Urothelium cell line (cell line): ENCODE measurements at regions not wholly inside any gene's neighbourhood (a gene's known extent, or its start where the extent isn't known, plus 50 kb on each side); places are given as distances from the start of the nearest gene placed in this dataset.

Source experiments
- DNase-seq: peaks from one replicate; pipeline ENCODE4 v3.0.0; 2011; ENCODE audit warnings: low spot score, mixed read lengths
- FAIRE-seq: peaks from 2 replicates; lab custom pipeline; 2011; peaks lifted over from hg19 to GRCh38; lab: Jason Lieb, UNC

DNA sequence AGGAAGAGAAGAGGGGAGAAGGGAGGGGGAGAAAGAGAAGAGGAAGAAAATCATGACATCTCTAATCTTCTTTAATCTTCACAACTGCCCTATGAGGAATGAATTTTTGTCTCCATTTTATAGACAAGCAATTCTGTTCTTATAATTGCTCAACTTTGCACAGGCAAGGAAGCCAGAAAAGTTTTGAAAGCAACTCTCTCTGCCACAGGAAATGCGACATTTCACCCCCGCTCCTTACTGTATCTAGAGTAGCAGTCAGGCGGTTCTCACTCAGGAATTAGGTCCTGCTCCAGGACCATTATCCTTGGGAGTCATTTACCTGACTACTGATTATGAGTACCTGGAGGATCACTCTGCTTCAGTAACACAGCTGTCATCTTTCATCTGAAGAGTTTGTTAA is 69.2 kb upstream of the FAM9A start:
- DNase-seq (no peak), FAIRE-seq (no peak)

DNA sequence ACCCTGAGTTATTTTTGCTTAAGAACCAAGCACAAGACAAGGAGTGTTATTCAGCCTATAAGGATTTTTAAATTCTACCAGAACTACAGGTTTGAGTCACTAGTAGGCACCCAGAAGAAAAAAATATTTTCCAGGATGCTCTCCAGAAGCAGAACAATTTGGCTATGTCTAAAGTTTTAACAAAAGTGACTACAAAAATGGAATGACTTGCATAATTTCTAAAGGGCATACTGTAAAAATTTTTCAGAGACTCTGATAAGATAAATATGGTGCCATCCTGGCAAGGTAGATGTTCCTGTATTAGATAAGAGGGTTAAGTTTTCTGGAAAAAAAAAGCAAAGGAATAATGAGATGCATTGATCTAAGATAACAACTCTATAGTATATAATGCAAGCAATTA is 68.6 kb upstream of the FAM9A start:
- DNase-seq (no peak), FAIRE-seq (no peak)

DNA sequence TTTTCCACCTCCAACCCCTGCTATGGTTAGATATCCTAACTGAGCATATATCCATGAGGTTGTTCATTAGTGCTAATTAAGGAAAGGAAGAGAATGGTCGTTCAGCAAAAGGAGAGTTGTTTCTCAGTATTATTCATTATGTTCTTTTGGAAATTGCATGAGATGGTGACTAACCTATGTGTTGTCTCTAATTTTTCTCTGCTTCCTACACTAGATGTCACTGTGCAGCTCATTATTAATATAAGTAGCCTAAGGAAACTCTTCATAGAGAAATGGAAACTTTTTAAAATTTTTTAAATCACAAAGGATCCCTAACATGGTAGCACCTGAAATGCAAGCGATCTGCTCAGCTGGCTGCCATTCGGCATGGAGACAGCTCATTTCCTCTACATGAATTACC is 67.7 kb upstream of the FAM9A start:
- FAIRE-seq, result no peak
- DNase-seq, result no peak

DNA sequence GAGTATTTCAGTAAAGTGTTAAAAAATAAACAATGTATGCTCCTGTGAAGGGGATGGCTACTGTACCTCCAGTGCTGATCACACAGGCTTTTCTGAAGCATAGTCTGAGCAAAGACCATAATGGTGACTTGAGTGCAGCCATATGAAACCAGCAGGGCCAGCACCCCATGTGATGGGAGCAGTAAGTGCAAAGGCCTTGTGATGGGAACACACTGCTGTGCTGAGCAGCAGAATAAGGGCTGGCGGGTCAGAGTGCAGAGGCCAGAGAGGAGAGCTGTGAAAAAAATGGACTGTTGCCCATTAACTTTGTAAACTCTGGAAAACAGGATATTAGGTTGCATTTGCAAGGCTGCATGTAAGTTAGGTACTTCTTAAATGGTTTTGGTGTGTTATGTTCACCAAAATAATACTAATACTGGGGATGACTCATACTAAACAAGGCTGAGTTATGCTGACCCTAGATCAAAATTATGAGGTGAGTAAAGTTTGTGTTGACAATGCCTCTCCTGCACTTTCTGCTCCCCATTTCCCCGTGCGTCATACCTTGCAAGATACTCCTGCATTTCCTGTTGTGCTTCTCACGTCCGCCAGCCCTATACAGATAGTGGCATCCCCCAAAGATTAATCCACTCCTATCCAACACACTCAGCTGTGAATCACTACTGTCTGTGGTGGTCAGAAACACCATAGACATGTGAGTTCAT is 67.0 kb upstream of the FAM9A start:
- DNase-seq (no peak), FAIRE-seq (no peak)

DNA sequence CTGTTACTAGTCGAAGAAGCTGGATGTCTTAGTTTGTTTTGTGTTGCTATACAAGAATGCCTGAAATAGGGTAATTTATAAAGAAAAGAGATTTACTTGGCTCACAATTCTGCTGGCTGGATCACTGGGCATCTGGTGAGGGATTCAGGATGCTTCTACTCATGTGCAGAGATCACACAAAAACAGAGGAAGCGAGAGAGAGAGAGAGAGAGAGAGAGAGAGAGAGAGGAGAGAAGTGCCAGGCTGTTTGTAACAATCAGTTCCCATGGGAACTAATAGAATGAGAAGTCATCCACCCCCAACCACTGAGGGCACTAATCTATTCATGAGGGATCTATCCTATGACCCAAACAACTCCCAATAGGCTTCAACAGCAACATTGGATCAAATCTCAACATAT is 66.2 kb upstream of the FAM9A start:
- no peak for FAIRE-seq
- DNase-seq, result no peak

DNA sequence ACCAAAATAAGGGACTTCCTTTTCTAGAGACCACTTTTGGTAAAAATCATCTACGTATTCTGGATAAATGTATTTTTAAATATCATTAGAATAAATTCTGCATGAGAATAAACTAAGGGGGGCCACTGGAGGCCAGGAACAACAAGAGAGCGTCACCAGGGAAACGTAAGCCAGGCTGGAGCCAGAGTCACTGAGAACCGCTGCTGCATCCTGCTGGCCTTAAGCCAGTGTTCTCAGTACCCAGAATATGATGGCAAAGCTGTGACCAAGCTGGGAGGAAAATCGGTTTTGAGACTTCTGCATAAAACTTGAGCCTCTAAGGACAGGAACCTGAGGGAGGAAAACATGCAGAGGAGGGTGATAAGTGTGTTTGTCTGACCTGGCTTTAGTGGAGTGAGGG is 63.0 kb upstream of the FAM9A start:
- FAIRE-seq (no peak), DNase-seq (no peak)

DNA sequence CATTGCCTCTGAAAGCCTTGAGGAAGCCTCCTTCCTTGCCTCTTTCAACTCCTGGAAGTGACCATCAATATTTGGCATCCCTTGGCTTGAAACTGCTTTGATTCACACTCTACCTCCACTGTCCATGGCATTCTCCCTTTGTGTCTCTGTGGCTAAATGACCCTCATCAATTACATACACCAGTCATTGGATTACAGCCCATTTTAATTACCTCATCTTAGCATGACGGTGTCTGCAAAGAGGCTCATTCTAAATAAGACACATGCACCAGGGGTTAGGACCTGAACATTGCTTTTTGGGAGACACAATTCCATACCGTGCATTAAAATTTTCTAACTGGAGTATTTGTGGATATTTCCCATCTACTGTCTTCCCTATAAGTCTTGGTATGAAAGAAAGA is 60.7 kb upstream of the FAM9A start:
- no peak for FAIRE-seq
- DNase-seq, result no peak

DNA sequence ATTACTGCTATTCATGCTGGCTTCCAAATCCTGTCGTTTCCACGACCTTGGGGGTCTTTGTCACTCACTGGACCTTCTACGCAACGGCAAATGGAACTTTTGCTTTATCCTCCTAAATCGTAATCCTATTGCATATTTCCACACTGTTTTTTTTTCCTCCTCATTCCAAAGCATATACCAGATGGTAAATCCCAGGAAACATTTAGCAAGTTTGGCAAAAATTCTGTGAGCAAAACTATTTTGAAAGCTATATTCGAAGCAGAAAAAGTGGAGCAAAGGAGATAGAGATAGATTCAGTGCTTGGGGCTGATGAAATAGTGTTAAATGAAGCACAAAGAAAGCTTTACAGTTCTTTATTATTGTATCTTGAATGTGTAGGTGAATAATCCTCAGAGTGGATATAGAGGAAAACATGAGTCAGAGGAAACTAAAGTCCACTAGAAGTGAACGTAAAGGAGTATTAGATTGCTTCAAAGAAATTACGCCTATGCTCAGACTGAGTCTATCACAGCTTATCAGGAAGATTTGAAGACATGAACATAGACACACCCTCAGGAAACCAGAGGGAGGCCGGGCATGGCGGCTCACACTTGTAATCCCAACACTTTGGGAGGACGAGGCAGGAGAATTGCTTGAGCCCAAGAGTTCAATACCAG is 50.2 kb upstream of the FAM9A start:
- DNase-seq (no peak), FAIRE-seq (no peak)
